ENCODE measurements at regions not wholly inside any gene's neighbourhood (a gene's known extent, or its start where the extent isn't known, plus 50 kb on each side); places are given as distances from the start of the nearest gene placed in this dataset.

- DNase-seq: no peak
These were observed 120.9 kb upstream of the RPS6KA2 start for GRCh38 chr6:166747644-166748595.

- DNase-seq: no peak
These were observed 119.0 kb upstream of the RPS6KA2 start for GRCh38 chr6:166745801-166746668.

- DNase-seq: no peak
These were observed 117.4 kb upstream of the RPS6KA2 start for GRCh38 chr6:166744223-166745134.

- DNase-seq: no peak
These were observed 116.6 kb upstream of the RPS6KA2 start for GRCh38 chr6:166743406-166744222.

- DNase-seq: no peak
These were observed 115.9 kb upstream of the RPS6KA2 start for GRCh38 chr6:166742981-166743380.

GRCh38 chr6:166739976-166740318 lies 112.9 kb upstream of the RPS6KA2 start:
- DNase-seq: no peak

- DNase-seq: no peak
These were observed 112.3 kb upstream of the RPS6KA2 start for GRCh38 chr6:166739117-166739975.

- no peak for DNase-seq
These were observed 111.5 kb upstream of the RPS6KA2 start for GRCh38 chr6:166738386-166739116.

- no peak for DNase-seq
These were observed 110.2 kb upstream of the RPS6KA2 start for GRCh38 chr6:166737261-166737660.

GRCh38 chr6:166736634-166737033 lies 109.6 kb upstream of the RPS6KA2 start:
- no peak for DNase-seq

GRCh38 chr6:166733900-166734299 lies 106.8 kb upstream of the RPS6KA2 start:
- no peak for DNase-seq

- DNase-seq: no peak
These were observed 102.6 kb upstream of the RPS6KA2 start for GRCh38 chr6:166729658-166730057.

- no peak for DNase-seq
These were observed 102.0 kb upstream of the RPS6KA2 start for GRCh38 chr6:166728884-166729530.

GRCh38 chr6:166726201-166726600 lies 99.2 kb upstream of the RPS6KA2 start:
- no peak for DNase-seq

GRCh38 chr6:166725571-166725970 lies 98.5 kb upstream of the RPS6KA2 start:
- DNase-seq: no peak

- DNase-seq: no peak
These were observed 97.5 kb upstream of the RPS6KA2 start for GRCh38 chr6:166724576-166724975.

- DNase-seq: no peak
These were observed 95.7 kb upstream of the RPS6KA2 start for GRCh38 chr6:166722785-166723184.

- DNase-seq: no peak
These were observed 94.5 kb upstream of the RPS6KA2 start for GRCh38 chr6:166721576-166721975.

GRCh38 chr6:166720856-166721255 lies 93.8 kb upstream of the RPS6KA2 start:
- no peak for DNase-seq

GRCh38 chr6:166719019-166719418 lies 92.0 kb upstream of the RPS6KA2 start:
- no peak for DNase-seq

Data from NK-92 treated with Interleukin-12 subunit alpha and Interleukin-12 subunit beta, amount 100 ng/mL, for 24 hours (cell line).